Thymus (tissue), 11 donors: ENCODE measurements at regions not wholly inside any gene's neighbourhood (a gene's known extent, or its start where the extent isn't known, plus 50 kb on each side); places are given as distances from the start of the nearest gene placed in this dataset.

Experiments used
- DNase-seq, 9 donors: peaks; one replicate each; pipeline ENCODE4 v3.0.0-alpha.2; 2013; ENCODE audit warnings: low spot score in 9 of 9, low read depth in 6 of 9, missing footprints in 1 of 9
- H3K27ac ChIP-seq, 2 donors: one replicate each; pipeline ENCODE4 v1.5.1; 2013; ENCODE audit warnings: control low read depth in 1 of 2, low read depth in 1 of 2, low read length in 1 of 2, mild to moderate bottlenecking in 1 of 2, moderate library complexity in 1 of 2
- H3K27me3 ChIP-seq, 2 donors: one replicate each; pipeline ENCODE4 v1.5.1; 2013; ENCODE audit warnings: low read length in 1 of 2; ENCODE audit not compliant: control insufficient read depth in 2 of 2, insufficient read depth in 1 of 2
- H3K36me3 ChIP-seq, 2 donors: one replicate each; pipeline ENCODE4 v1.5.1; 2013; ENCODE audit warnings: low read length in 1 of 2, mild to moderate bottlenecking in 1 of 2, moderate library complexity in 1 of 2; ENCODE audit not compliant: control insufficient read depth in 2 of 2, insufficient read depth in 2 of 2
- H3K4me1 ChIP-seq, 2 donors: one replicate each; pipeline ENCODE4 v1.5.1; 2013; ENCODE audit warnings: low read length in 2 of 2; ENCODE audit not compliant: control insufficient read depth in 2 of 2, insufficient read depth in 2 of 2
- H3K4me3 ChIP-seq, 2 donors: one replicate each; pipeline ENCODE4 v1.5.1; 2013; ENCODE audit warnings: low read length in 2 of 2, control low read depth in 1 of 2, mild to moderate bottlenecking in 1 of 2
- H3K9me3 ChIP-seq, 2 donors: one replicate each; pipeline ENCODE4 v1.5.1; 2013; ENCODE audit warnings: low read length in 1 of 2, mild to moderate bottlenecking in 1 of 2; ENCODE audit not compliant: control insufficient read depth in 2 of 2, insufficient read depth in 1 of 2
- WGBS: extraction: QIAGEN DNeasy Blood & Tissue Kit; methylation state at CpG from one replicate; pipeline ENCODE4 v1.1.7; 2013; 5-methylcytosine and 5-hydroxymethylcytosine counted together
- donor health status: healthy.

DNA sequence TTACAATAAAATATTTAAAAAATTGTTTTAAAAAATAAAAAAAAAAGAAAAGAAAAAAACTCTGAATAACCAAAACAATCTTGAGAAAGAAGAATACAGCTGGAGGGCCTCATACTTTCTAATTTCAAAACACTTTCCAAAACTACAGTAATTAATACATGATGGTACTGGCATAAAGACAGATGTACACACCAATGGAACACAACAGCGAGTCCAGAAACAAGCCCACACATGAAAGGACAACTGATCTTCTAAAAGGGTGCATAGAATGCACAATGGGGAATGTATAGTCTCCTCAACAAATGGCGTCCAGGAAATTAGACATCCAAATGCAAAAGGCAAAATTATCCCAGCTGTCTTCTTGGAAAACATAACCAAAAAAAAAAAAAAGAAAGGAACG is 99.6 kb downstream of the LURAP1L start:
- no peak overlapping the region for H3K27ac ChIP-seq
- no peak for DNase-seq
- no peak overlapping the region for H3K4me3 ChIP-seq
- no peaks in the 10 kb centered on the region for H3K4me1 ChIP-seq
- H3K9me3 ChIP-seq = no peaks in the 10 kb centered on the region
- WGBS = 82% methylated on average over 3 of the region's 3 CpGs
- no peaks in the 10 kb centered on the region for H3K36me3 ChIP-seq
- H3K27me3 ChIP-seq = no peaks in the 10 kb centered on the region

DNA sequence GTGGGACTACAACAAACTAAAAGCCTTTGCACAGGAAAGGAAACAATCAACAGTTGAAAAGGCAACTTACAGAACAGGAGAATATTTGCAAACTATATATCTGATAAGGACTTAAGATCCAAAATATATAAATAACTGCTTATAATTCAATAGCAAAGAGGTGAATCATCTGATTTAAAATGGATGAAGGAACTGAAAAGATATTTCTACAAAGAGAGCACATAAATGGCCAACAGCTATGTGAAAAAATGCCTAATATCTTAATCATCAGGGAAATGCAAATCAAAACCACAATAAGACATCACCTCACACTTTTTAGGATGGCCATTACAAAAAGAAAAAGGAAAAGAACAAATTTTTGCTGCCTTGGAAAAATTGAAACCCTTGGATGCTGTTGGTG is 100.4 kb downstream of the LURAP1L start:
- no peak overlapping the region for H3K4me3 ChIP-seq
- DNase-seq = no peak
- H3K9me3 ChIP-seq = no peaks in the 10 kb centered on the region
- H3K36me3 ChIP-seq = no peaks in the 10 kb centered on the region
- H3K4me1 ChIP-seq = no peaks in the 10 kb centered on the region
- H3K27ac ChIP-seq = no peak overlapping the region
- H3K27me3 ChIP-seq = no peaks in the 10 kb centered on the region

DNA sequence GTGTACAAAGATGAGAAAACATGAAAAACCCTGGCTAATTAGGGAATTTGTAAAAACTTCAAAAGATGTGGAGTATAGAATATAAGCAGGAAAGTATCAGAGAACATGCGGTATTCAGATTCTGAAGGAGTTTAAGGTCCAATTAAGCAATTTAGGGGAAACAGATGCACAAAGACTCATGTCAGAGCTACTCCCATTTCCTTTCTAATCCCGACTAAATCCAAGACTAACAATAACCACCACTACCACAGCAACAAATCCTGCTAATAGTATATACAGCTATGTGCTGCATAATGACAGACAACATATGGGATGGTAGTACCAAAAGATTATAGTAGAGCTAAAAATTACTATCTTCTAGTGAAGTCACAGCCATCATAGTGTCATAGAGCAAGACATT is 102.1 kb downstream of the LURAP1L start:
- WGBS = 48% methylated on average over 2 of the region's 2 CpGs
- no peaks in the 10 kb centered on the region for H3K36me3 ChIP-seq
- H3K27ac ChIP-seq = no peak overlapping the region
- no peaks in the 10 kb centered on the region for H3K4me1 ChIP-seq
- H3K4me3 ChIP-seq = no peak overlapping the region
- no peak for DNase-seq
- no peaks in the 10 kb centered on the region for H3K27me3 ChIP-seq
- H3K9me3 ChIP-seq = no peaks in the 10 kb centered on the region

DNA sequence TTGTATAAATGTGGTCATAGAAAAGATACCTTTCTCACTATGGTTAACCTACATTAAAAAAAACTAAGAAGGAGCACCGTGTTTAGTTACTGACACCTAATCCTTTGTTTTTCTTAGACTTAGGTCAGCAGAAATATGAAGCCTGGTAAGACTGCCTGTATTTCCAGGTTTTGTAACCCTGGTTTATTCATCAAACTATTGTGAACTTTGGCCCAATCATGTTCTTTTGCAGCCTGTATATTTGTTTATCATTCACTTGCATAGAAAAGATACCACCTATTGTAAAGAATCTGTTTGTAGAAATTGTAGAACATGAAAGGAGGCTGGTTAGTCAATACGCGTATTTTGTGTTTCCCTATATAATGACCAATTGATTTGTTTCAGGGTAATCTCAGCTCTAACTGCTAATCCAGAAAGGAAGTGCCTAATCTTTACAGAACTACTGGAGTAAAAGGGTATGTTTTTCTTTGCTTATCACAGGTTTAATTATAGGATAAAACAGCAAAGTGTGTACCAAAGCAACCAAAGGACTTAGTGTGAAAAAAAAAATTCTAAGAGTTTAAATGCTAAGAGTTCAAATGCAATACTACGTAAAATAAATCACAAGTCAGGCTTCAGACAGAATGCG is 103.6 kb downstream of the LURAP1L start:
- H3K36me3 ChIP-seq = no peaks in the 10 kb centered on the region
- 43% methylated on average over 5 of the region's 5 CpGs for WGBS
- H3K27me3 ChIP-seq = no peaks in the 10 kb centered on the region
- H3K4me3 ChIP-seq = no peak overlapping the region
- H3K4me1 ChIP-seq = no peaks in the 10 kb centered on the region
- no peak overlapping the region for H3K27ac ChIP-seq
- no peak for DNase-seq
- H3K9me3 ChIP-seq = no peaks in the 10 kb centered on the region

DNA sequence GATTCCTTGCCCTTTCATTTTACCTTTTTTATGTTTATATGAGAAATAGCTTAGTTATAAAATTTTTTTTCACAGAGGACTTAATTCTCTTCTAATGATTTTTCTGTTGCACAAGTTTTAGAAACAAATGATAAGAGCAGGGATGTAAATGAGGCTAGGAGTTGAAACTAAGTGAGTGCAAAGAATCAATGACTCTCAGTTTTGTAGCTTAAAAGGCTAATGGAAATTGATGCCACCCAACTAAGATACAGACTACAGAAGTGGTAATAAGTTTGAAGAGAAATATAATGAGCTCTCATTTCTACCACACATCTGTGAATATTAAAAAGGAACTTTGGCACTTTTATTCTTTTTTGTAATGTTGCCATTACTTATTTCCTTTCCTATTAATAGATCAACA is 105.1 kb downstream of the LURAP1L start:
- no peaks in the 10 kb centered on the region for H3K27me3 ChIP-seq
- H3K27ac ChIP-seq = no peak overlapping the region
- no peak overlapping the region for H3K4me3 ChIP-seq
- no peak for DNase-seq
- H3K9me3 ChIP-seq = no peaks in the 10 kb centered on the region
- no peaks in the 10 kb centered on the region for H3K36me3 ChIP-seq
- no peaks in the 10 kb centered on the region for H3K4me1 ChIP-seq

DNA sequence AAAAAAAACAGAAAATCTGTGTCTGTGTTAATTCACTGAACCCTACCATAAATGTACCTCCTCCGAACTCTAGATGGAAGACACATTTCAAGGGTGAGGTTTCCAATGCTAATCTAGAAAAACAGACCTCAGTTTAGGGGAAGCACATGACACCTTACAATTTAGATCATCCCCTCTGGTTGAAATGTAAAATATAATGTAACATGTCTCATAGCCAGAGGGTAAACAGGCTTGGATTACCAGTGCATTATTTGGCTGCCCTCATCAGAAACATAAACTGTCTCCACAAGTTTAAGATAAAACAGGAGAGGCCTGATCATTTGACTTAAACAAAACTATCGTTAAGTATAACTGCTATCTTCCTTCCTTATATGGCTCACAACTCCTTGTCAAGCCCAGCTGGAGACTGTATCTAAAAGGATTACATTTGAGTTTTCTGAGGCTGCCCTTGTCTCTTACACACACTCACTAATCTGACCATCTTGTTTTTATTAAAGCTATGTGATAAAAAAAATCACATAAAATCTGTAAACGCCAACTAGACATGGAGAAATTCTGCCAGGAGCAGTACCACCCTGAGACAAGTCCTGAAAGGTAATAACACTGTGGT is 105.7 kb downstream of the LURAP1L start:
- Histone ChIP-seq H3K4me1 (no peaks in the 10 kb centered on the region), H3K9me3 (no peaks in the 10 kb centered on the region), H3K36me3 (no peaks in the 10 kb centered on the region), H3K27me3 (no peaks in the 10 kb centered on the region), H3K4me3 (no peak overlapping the region), H3K27ac (no peak overlapping the region)
- WGBS = 77% methylated on average over 3 of the region's 3 CpGs
- no peak for DNase-seq

DNA sequence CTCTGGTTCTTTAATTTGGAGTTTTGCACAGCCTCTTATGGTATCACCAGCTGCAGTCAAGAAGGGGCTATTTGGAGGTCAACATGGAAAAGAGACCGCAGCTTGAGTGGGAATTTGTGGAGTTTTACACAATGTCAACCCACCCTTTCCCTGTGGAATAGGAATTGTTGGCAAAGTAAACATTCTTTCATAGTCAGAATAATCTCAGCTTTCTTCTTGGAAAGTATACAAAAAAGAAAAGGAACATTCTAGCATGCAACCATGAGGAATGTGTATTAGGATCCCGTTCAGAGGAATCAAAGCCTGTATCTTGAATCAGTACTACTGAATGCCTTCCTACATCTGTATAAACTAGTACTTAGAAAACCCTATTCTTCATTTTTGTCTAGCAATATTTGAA is 107.6 kb downstream of the LURAP1L start:
- no peaks in the 10 kb centered on the region for H3K36me3 ChIP-seq
- 85% methylated on average over 2 of the region's 2 CpGs for WGBS
- DNase-seq = no peak
- H3K9me3 ChIP-seq = no peaks in the 10 kb centered on the region
- no peaks in the 10 kb centered on the region for H3K27me3 ChIP-seq
- H3K4me1 ChIP-seq = no peaks in the 10 kb centered on the region
- no peak overlapping the region for H3K4me3 ChIP-seq
- no peak overlapping the region for H3K27ac ChIP-seq

DNA sequence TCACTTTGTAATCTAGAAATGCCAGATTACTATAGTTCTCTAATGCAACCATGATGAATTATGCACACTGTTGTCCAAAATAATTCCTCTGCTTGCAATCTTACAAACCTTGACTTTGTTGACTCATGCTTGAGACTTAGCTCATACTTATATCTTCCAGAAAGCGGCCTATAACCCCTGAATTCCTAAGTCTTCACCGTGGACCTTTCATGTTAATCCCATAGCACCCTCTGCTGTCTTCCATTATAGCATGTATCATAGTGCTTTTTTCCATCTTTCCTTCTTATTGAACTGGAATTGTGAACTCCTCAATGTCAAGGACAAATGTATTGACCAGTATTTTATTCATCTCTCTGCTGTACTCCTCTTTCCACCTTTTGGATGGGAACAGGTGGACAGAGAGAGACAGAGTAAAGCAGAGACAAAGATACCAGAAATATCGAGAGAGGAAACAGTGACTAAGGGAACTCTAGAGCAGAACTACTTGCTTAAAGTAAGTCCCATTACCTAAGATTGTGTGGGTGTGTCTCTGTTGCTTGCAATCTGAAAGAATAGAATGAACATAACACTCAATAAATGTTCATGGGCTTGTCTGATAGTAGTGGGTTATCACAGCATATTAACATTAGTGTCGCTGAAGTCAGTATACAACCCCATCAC is 110.0 kb downstream of the LURAP1L start:
- Histone ChIP-seq H3K27ac (no peak overlapping the region), H3K4me1 (no peaks in the 10 kb centered on the region), H3K27me3 (no peaks in the 10 kb centered on the region), H3K9me3 (no peaks in the 10 kb centered on the region), H3K4me3 (no peak overlapping the region), H3K36me3 (no peaks in the 10 kb centered on the region)
- no peak for DNase-seq
- 74% methylated on average over 4 of the region's 4 CpGs for WGBS

DNA sequence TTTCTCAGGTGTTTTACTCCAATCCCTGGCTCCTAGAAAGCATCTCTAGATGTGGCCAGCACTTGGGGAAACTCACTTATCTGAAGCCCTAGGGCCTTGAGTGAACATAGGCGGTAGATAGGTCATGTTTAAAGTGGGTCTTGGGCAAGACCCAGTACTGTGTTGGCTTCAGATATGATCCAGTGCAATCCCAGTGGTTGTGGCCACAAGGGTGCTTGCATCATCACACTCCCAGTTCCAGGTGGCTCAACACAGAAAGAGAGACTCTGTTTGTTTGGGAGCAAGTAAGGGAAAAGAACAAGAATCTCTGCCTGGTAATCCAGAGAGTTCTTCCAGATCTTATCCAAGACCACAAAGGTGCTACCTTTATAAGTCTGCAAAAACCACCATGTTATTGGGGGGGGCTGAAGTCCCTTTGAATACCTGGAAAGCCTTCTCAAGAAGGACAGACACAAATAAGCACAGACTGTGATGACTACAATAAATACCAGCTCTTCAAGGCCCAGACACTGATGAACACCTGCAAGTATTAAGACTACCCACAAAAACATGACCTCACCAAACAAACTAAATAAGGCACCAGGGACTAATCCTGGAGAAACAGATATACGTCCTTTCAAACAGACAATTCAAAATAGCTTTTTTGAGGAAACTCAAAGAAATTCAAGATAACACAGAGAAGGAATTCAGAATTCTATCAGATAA is 114.7 kb downstream of the LURAP1L start:
- no peaks in the 10 kb centered on the region for H3K4me1 ChIP-seq
- DNase-seq = no peak
- H3K27me3 ChIP-seq = no peaks in the 10 kb centered on the region
- no peaks in the 10 kb centered on the region for H3K9me3 ChIP-seq
- no peaks in the 10 kb centered on the region for H3K36me3 ChIP-seq
- no peak overlapping the region for H3K4me3 ChIP-seq
- 94% methylated on average over 2 of the region's 2 CpGs for WGBS
- H3K27ac ChIP-seq = no peak overlapping the region
